GM13976 (cell line): ENCODE measurements at regions not wholly inside any gene's neighbourhood (a gene's known extent, or its start where the extent isn't known, plus 50 kb on each side); places are given as distances from the start of the nearest gene placed in this dataset.

Experiments used
- DNase-seq: peaks from one replicate; pipeline ENCODE4 v3.0.0; 2012; ENCODE audit warnings: low spot score
- CTCF ChIP-seq: IDR thresholded peaks from 2 replicates; pipeline ENCODE4 v1.5.1; 2012; ENCODE audit warnings: borderline replicate concordance, mild to moderate bottlenecking; ENCODE audit not compliant: insufficient read depth; ENCODE audit errors: extremely low read depth, missing control alignments, control extremely low read depth
- in situ Hi-C: fragments of 300-500 bp; cut with MboI; formaldehyde crosslinking; loops from one replicate; pipeline ENCODE4 v1.12.0; 2022; ENCODE audit warnings: low sequenced_read_pairs, mixed read lengths, inconsistent platforms; ENCODE audit not compliant: unreplicated experiment

GRCh38 chr13:40178130-40178529, 488.3 kb downstream of the FOXO1 start:
- in situ Hi-C loops = no loop called here
- no peak for TF ChIP-seq CTCF
- no peak for DNase-seq

- no peak for TF ChIP-seq CTCF
- in situ Hi-C loops = no loop called here
- no peak for DNase-seq
Measured at GRCh38 chr13:40179445-40180281, 486.8 kb downstream of the FOXO1 start.

- no peak for DNase-seq
- no peak for TF ChIP-seq CTCF
- in situ Hi-C loops = no loop called here
Measured at GRCh38 chr13:40180776-40181175, 485.7 kb downstream of the FOXO1 start.

- in situ Hi-C loops = no loop called here
- DNase-seq = no peak
- TF ChIP-seq CTCF = no peak
Measured at GRCh38 chr13:40181203-40181845, 485.1 kb downstream of the FOXO1 start.

GRCh38 chr13:40182591-40182990, 483.9 kb downstream of the FOXO1 start:
- TF ChIP-seq CTCF = no peak
- in situ Hi-C loops = no loop called here
- no peak for DNase-seq

- in situ Hi-C loops = no loop called here
- no peak for TF ChIP-seq CTCF
- DNase-seq = no peak
Measured at GRCh38 chr13:40185414-40185813, 481.0 kb downstream of the FOXO1 start.
